C4-2B (cell line): ENCODE measurements at regions not wholly inside any gene's neighbourhood (a gene's known extent, or its start where the extent isn't known, plus 50 kb on each side); places are given as distances from the start of the nearest gene placed in this dataset.
"Not testable (repeated sequence)": the region's sequence is repeated elsewhere in the genome, so short reads cannot be mapped to it uniquely, and the experiment has no call there.

Experiments
- H3K27ac ChIP-seq: fragments of 450-650 bp; 2 replicates; pipeline ENCODE4 v1.5.1; 2017
- CTCF ChIP-seq: fragments of 450-650 bp; conservative IDR thresholded peaks from 2 replicates; pipeline ENCODE4 v1.5.1; 2017; ENCODE audit warnings: mild to moderate bottlenecking
- ZFX ChIP-seq: fragments of 450-650 bp; IDR thresholded peaks from 2 replicates; pipeline ENCODE4 v1.6.1; 2017

GRCh38 chr2:83997889-83998288 is 461.2 kb downstream of the SUCLG1 start:
- no peak overlapping the region for H3K27ac ChIP-seq
- no peak for TF ChIP-seq CTCF
- no peak for TF ChIP-seq ZFX

DNA sequence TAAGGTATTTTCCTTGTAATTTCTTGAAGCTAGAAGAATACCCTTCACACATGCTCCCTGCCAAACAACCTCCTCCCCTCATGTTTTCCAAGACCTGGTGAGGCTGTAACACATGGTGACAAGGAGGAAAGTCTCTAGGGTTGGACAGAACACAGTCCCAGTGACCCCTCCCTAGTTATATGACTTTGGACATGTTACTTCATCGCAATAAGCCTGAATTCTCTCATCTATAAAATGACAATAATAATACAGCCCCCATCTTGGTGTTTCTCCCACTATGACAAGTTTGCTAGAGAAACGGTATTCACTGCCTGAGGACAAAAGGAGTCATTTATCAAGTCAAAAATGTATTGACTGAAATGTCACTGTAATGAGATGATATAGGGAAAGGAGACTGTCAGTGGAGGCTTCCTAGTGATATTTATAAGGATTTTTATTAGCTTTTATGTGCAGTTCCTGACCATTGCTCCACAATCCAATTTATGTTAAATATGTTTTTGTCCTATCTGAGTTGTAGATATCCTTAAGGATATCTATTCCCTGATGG is 464.4 kb downstream of the SUCLG1 start:
- no peak overlapping the region for H3K27ac ChIP-seq
- no peak for TF ChIP-seq CTCF
- no peak for TF ChIP-seq ZFX

GRCh38 chr2:83993873-83994632 is 465.0 kb downstream of the SUCLG1 start:
- TF ChIP-seq ZFX, result no peak
- no peak for TF ChIP-seq CTCF
- no peak overlapping the region for H3K27ac ChIP-seq

DNA sequence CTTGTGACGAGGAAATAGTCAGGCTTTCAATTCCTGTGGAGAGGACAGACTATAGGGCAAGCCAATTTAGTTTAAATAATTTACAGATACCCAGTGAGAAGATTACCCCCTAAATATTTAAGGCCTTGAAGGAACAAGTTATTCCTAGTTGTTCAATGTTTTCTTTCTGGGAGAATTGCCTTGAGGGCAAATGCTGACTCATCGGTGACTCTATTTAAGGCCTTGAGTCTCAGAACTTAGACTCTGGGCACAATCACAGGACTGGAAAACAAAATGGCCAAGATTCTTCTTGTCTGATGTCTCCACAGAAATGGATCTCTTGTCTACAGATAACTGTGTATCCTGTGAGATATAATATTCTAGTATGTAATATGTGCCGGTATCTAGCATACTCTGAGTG is 467.1 kb downstream of the SUCLG1 start:
- TF ChIP-seq CTCF (no peak), ZFX (no peak)
- no peak overlapping the region for H3K27ac ChIP-seq

GRCh38 chr2:83990636-83991035 is 468.4 kb downstream of the SUCLG1 start:
- no peak for TF ChIP-seq ZFX
- TF ChIP-seq CTCF, result no peak
- no peak overlapping the region for H3K27ac ChIP-seq

DNA sequence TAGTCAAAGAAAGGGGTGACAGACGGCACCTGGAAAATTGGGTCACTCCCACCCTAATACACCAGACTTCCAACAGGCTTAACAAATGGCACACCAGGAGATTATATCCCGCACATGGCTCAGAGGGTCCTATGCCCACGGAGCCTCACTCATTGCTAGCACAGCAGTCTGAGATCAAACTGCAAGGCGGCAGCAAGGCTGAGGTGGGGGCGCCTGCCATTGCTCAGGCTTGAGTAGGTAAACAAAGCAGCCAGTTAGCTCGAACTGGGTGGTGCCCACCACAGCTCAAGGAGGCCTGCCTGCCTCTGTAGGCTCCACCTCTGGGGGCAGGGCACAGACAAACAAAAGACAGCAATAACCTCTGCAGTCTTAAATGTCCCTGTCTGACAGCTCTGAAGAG is 482.5 kb downstream of the SUCLG1 start:
- H3K27ac ChIP-seq, result not testable (repeated sequence)

GRCh38 chr2:83972128-83972527 is 487.0 kb downstream of the SUCLG1 start:
- no peak for TF ChIP-seq ZFX
- TF ChIP-seq CTCF, result no peak
- no peak overlapping the region for H3K27ac ChIP-seq

DNA sequence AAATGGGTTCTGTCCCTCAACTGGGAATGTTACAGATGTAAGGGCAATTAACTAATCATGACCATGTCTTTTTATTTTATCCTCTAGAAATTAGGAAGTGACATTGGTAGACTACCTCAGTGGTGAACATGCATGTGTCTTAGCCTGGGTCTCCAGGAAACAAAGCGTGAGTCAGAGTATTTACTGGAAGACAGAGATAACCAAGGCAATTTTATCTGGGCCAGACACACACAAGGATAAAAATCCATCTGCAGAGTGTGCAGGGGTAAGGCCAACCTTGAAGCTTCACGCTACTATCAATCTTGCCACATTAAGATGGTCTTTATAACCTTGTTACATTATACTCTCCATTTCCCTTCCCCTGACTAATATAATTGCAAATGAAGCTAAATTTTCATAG is 487.5 kb downstream of the SUCLG1 start:
- no peak overlapping the region for H3K27ac ChIP-seq

More for the DNA sequence above, 487.5 kb downstream of the SUCLG1 start:
- no peak for TF ChIP-seq ZFX
- no peak for TF ChIP-seq CTCF
